ENCODE measurements at regions not wholly inside any gene's neighbourhood (a gene's known extent, or its start where the extent isn't known, plus 50 kb on each side); places are given as distances from the start of the nearest gene placed in this dataset.

- TF ChIP-seq CTCF (IDR thresholded peaks at IDR 0.05; ENCODE audit: low read length) = no peak
- TF ChIP-seq EZH2 (IDR thresholded peaks at IDR 0.05; ENCODE audit: borderline replicate concordance, low read length) = no peak
These were observed 191.8 kb upstream of the GLI2 start for GRCh38 chr2:120543899-120544298.

Data from OCI-LY1 (cell line).